HepG2 (cell line): ENCODE measurements at regions not wholly inside any gene's neighbourhood (a gene's known extent, or its start where the extent isn't known, plus 50 kb on each side); places are given as distances from the start of the nearest gene placed in this dataset.

Experiments used
- CAMTA2 ChIP-seq: sonication (generic); formaldehyde crosslinking; IDR thresholded peaks from 2 replicates; pipeline ENCODE4 v1.4.0; 2020; ENCODE audit warnings: mild to moderate bottlenecking, missing genetic modification reagents, borderline replicate concordance
- ETV6 ChIP-seq: sonication (generic); formaldehyde crosslinking; conservative IDR thresholded peaks from 2 replicates; pipeline ENCODE4 v1.4.0; 2020; ENCODE audit warnings: missing genetic modification reagents
- EZH2 ChIP-seq: conservative IDR thresholded peaks from 2 replicates; pipeline ENCODE4 v1.6.1; 2012; ENCODE audit warnings: mild to moderate bottlenecking, low read depth, low read length, moderate library complexity
- HNRNPLL ChIP-seq: fragments of 200-400 bp; formaldehyde crosslinking; IDR thresholded peaks from 2 replicates; pipeline ENCODE4 v1.6.1; 2017; ENCODE audit warnings: mild to moderate bottlenecking, low read depth, low read length; ENCODE audit not compliant: poor library complexity, severe bottlenecking
- TARDBP ChIP-seq: sonication (generic); formaldehyde crosslinking; IDR thresholded peaks from 2 replicates; pipeline ENCODE4 v1.8.0; 2022; ENCODE audit warnings: mild to moderate bottlenecking, missing genetic modification reagents
- ZFP36 ChIP-seq: fragments of 150-350 bp; IDR thresholded peaks from 2 replicates; pipeline ENCODE4 v1.6.1; 2018; ENCODE audit warnings: borderline replicate concordance, low read length, low read depth; ENCODE audit not compliant: partially characterized antibody
- ZFP41 ChIP-seq: sonication (generic); formaldehyde crosslinking; IDR thresholded peaks from 2 replicates; pipeline ENCODE4 v1.4.0; 2020; ENCODE audit warnings: mild to moderate bottlenecking, missing genetic modification reagents, borderline replicate concordance
- ZNF350 ChIP-seq: sonication (generic); formaldehyde crosslinking; IDR thresholded peaks from 2 replicates; pipeline ENCODE4 v1.4.0; 2020; ENCODE audit warnings: mild to moderate bottlenecking, low read depth, missing genetic modification reagents, borderline replicate concordance
- ZNF562 ChIP-seq: sonication (generic); formaldehyde crosslinking; IDR thresholded peaks from 2 replicates; pipeline ENCODE4 v1.8.0; 2022; ENCODE audit warnings: missing genetic modification reagents, borderline replicate concordance
- ZNF567 ChIP-seq: sonication (generic); formaldehyde crosslinking; IDR thresholded peaks from 2 replicates; pipeline ENCODE4 v1.8.1; 2023; ENCODE audit warnings: mild to moderate bottlenecking, missing genetic modification reagents, borderline replicate concordance
- TF ChIP-seq, protein P1 (sequence below): sonication (generic); formaldehyde crosslinking; IDR thresholded peaks from 2 replicates; pipeline ENCODE4 v1.4.0; 2020; ENCODE audit warnings: mild to moderate bottlenecking, missing genetic modification reagents, borderline replicate concordance
- TF ChIP-seq, protein P2 (sequence below): sonication (generic); formaldehyde crosslinking; IDR thresholded peaks from 2 replicates; pipeline ENCODE4 v1.9.0; 2021; ENCODE audit warnings: missing genetic modification reagents, borderline replicate concordance
- TF ChIP-seq, protein P3 (sequence below): sonication (generic); formaldehyde crosslinking; IDR thresholded peaks from 2 replicates; pipeline ENCODE4 v1.8.0; 2022; ENCODE audit warnings: missing genetic modification reagents, mild to moderate bottlenecking, moderate library complexity, borderline replicate concordance
- TF ChIP-seq, protein P4 (sequence below): sonication (generic); formaldehyde crosslinking; IDR thresholded peaks from 2 replicates; pipeline ENCODE4 v1.4.0; 2020; ENCODE audit warnings: missing genetic modification reagents, borderline replicate concordance

DNA sequence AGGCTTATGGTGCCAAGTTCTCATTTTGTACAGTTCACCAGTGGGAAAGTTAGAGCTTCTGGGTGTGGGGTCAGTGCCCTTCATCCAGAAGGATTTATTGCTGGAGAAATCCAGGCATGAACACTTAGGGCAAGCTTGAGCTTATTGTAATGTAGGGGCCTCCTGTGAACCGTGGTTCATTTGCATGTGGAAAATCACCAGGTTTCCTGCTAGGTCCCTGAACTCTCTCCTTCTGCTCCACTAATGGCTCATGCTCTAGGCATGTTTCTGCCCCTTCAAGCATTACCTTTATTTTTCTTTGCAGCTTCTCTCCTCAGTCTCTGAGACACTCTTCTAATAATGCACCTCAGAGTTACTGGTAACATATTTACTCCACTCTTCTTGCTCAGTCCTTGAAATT, 79.3 kb upstream of the FAM98A start (continued):
- TF ChIP-seq, protein P1, sequence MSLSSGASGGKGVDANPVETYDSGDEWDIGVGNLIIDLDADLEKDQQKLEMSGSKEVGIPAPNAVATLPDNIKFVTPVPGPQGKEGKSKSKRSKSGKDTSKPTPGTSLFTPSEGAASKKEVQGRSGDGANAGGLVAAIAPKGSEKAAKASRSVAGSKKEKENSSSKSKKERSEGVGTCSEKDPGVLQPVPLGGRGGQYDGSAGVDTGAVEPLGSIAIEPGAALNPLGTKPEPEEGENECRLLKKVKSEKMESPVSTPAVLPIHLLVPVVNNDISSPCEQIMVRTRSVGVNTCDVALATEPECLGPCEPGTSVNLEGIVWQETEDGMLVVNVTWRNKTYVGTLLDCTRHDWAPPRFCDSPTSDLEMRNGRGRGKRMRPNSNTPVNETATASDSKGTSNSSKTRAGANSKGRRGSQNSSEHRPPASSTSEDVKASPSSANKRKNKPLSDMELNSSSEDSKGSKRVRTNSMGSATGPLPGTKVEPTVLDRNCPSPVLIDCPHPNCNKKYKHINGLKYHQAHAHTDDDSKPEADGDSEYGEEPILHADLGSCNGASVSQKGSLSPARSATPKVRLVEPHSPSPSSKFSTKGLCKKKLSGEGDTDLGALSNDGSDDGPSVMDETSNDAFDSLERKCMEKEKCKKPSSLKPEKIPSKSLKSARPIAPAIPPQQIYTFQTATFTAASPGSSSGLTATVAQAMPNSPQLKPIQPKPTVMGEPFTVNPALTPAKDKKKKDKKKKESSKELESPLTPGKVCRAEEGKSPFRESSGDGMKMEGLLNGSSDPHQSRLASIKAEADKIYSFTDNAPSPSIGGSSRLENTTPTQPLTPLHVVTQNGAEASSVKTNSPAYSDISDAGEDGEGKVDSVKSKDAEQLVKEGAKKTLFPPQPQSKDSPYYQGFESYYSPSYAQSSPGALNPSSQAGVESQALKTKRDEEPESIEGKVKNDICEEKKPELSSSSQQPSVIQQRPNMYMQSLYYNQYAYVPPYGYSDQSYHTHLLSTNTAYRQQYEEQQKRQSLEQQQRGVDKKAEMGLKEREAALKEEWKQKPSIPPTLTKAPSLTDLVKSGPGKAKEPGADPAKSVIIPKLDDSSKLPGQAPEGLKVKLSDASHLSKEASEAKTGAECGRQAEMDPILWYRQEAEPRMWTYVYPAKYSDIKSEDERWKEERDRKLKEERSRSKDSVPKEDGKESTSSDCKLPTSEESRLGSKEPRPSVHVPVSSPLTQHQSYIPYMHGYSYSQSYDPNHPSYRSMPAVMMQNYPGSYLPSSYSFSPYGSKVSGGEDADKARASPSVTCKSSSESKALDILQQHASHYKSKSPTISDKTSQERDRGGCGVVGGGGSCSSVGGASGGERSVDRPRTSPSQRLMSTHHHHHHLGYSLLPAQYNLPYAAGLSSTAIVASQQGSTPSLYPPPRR (CRISPR knock-in tag), result no peak
- TF ChIP-seq, protein P2, sequence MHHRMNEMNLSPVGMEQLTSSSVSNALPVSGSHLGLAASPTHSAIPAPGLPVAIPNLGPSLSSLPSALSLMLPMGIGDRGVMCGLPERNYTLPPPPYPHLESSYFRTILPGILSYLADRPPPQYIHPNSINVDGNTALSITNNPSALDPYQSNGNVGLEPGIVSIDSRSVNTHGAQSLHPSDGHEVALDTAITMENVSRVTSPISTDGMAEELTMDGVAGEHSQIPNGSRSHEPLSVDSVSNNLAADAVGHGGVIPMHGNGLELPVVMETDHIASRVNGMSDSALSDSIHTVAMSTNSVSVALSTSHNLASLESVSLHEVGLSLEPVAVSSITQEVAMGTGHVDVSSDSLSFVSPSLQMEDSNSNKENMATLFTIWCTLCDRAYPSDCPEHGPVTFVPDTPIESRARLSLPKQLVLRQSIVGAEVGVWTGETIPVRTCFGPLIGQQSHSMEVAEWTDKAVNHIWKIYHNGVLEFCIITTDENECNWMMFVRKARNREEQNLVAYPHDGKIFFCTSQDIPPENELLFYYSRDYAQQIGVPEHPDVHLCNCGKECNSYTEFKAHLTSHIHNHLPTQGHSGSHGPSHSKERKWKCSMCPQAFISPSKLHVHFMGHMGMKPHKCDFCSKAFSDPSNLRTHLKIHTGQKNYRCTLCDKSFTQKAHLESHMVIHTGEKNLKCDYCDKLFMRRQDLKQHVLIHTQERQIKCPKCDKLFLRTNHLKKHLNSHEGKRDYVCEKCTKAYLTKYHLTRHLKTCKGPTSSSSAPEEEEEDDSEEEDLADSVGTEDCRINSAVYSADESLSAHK (CRISPR knock-in tag), result no peak
- TF ChIP-seq ZNF567 (CRISPR knock-in tag), result no peak
- no peak for TF ChIP-seq ZFP36
- TF ChIP-seq ZNF562 (CRISPR knock-in tag), result no peak
- no peak for TF ChIP-seq ZFP41 (CRISPR knock-in tag)
- TF ChIP-seq, protein P3, sequence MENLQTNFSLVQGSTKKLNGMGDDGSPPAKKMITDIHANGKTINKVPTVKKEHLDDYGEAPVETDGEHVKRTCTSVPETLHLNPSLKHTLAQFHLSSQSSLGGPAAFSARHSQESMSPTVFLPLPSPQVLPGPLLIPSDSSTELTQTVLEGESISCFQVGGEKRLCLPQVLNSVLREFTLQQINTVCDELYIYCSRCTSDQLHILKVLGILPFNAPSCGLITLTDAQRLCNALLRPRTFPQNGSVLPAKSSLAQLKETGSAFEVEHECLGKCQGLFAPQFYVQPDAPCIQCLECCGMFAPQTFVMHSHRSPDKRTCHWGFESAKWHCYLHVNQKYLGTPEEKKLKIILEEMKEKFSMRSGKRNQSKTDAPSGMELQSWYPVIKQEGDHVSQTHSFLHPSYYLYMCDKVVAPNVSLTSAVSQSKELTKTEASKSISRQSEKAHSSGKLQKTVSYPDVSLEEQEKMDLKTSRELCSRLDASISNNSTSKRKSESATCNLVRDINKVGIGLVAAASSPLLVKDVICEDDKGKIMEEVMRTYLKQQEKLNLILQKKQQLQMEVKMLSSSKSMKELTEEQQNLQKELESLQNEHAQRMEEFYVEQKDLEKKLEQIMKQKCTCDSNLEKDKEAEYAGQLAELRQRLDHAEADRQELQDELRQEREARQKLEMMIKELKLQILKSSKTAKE (CRISPR knock-in tag), result no peak
- TF ChIP-seq HNRNPLL, result no peak
- no peak for TF ChIP-seq TARDBP (CRISPR knock-in tag)
- no peak for TF ChIP-seq EZH2
- TF ChIP-seq, protein P4, sequence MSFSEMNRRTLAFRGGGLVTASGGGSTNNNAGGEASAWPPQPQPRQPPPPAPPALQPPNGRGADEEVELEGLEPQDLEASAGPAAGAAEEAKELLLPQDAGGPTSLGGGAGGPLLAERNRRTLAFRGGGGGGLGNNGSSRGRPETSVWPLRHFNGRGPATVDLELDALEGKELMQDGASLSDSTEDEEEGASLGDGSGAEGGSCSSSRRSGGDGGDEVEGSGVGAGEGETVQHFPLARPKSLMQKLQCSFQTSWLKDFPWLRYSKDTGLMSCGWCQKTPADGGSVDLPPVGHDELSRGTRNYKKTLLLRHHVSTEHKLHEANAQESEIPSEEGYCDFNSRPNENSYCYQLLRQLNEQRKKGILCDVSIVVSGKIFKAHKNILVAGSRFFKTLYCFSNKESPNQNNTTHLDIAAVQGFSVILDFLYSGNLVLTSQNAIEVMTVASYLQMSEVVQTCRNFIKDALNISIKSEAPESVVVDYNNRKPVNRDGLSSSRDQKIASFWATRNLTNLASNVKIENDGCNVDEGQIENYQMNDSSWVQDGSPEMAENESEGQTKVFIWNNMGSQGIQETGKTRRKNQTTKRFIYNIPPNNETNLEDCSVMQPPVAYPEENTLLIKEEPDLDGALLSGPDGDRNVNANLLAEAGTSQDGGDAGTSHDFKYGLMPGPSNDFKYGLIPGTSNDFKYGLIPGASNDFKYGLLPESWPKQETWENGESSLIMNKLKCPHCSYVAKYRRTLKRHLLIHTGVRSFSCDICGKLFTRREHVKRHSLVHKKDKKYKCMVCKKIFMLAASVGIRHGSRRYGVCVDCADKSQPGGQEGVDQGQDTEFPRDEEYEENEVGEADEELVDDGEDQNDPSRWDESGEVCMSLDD, result no peak
- TF ChIP-seq CAMTA2 (CRISPR knock-in tag), result no peak
- no peak for TF ChIP-seq ZNF350
- TF ChIP-seq ETV6 (CRISPR knock-in tag), result no peak
